K562 (cell line): ENCODE measurements at regions not wholly inside any gene's neighbourhood (a gene's known extent, or its start where the extent isn't known, plus 50 kb on each side); places are given as distances from the start of the nearest gene placed in this dataset.

ENCODE experiments used
- ATAC-seq: fragments of 200-7000 bp; cut with Tn5 transposase; 3 replicates; pipeline ENCODE4 v1.9.1; 2020; ENCODE audit warnings: moderate library complexity
- BruUV-seq: library from RNA; stranded (reverse); fragments of 400-500 nt; replicated peaks from 2 replicates; lab custom pipeline; 2021; lab: Mats Ljungman, UMichigan
- CTCF ChIA-PET: fragments of 300-600 bp; formaldehyde crosslinking; extraction: SDS; loops from one replicate; lab custom pipeline; 2021; ENCODE audit warnings: low intra/inter-chr PET ratio; lab: Yijun Ruan, JAX
- POLR2A ChIA-PET: fragments of 300-600, 350-650 bp; sonication (Branson Sonifier 250); formaldehyde crosslinking; extraction: SDS; loops from one replicate; lab custom pipeline; 2021; ENCODE audit warnings: antibody characterized with exemption, inconsistent platforms; lab: Yijun Ruan, JAX
- DNase-seq, 4 experiments: peaks; one replicate each; pipeline versions ENCODE4 v3.0.0 to v3.0.0-alpha.2; 2011 to 2018; ENCODE audit warnings: low spot score in 3 of 4, mixed read lengths in 3 of 4; ENCODE audit errors: extremely low read depth in 1 of 4
- FAIRE-seq: peaks from 2 replicates; lab custom pipeline; 2011; peaks lifted over from hg19 to GRCh38; lab: Jason Lieb, UNC
- H2AFZ ChIP-seq: 2 replicates; pipeline ENCODE4 v1.6.0; 2011; ENCODE audit warnings: low read depth, low read length, control low read depth, inconsistent platforms
- H3K27ac ChIP-seq: fragments of 200-600 bp; 3 replicates; pipeline ENCODE4 v1.8.0; 2011; ENCODE audit warnings: low read depth, mild to moderate bottlenecking, control low read depth, inconsistent platforms, low read length, moderate library complexity, mixed read lengths; ENCODE audit errors: extremely low read depth
- H3K27me3 ChIP-seq, 2 experiments: fragments of 300-600 bp in 1 of 2; 2 replicates in 1 of 2; 3 replicates in 1 of 2; pipeline versions ENCODE4 v1.6.0 to v1.8.0; 2011; ENCODE audit warnings: inconsistent platforms in 2 of 2, low read length in 2 of 2, mild to moderate bottlenecking in 1 of 2, mixed read lengths in 1 of 2, moderate library complexity in 1 of 2; ENCODE audit not compliant: control insufficient read depth in 2 of 2, insufficient read depth in 2 of 2
- H3K36me3 ChIP-seq: fragments of 300-600 bp; 3 replicates; pipeline ENCODE4 v1.8.0; 2011; ENCODE audit warnings: mild to moderate bottlenecking, low read length, inconsistent platforms; ENCODE audit not compliant: control insufficient read depth, insufficient read depth
- H3K4me1 ChIP-seq, 2 experiments: fragments of 200-600 bp in 1 of 2; replicated peaks in 1 of 2; 2 replicates in 1 of 2; 3 replicates in 1 of 2; pipeline versions ENCODE4 v1.5.1 to v1.8.0; 2011; ENCODE audit warnings: inconsistent platforms in 2 of 2, low read length in 2 of 2, mild to moderate bottlenecking in 1 of 2, mixed read lengths in 1 of 2, moderate library complexity in 1 of 2; ENCODE audit not compliant: control insufficient read depth in 2 of 2, insufficient read depth in 2 of 2
- H3K4me2 ChIP-seq: 2 replicates; pipeline ENCODE4 v1.6.1; 2011; ENCODE audit warnings: low read length, control low read depth, inconsistent platforms, mixed read lengths; ENCODE audit not compliant: insufficient read depth
- H3K4me3 ChIP-seq: fragments of 200-600 bp; sonication (generic), shearing (Covaris generic); 2 replicates; pipeline ENCODE4 v1.5.1; 2016; ENCODE audit warnings: control low read depth, inconsistent platforms
- H3K79me2 ChIP-seq: fragments of 200-600 bp; 3 replicates; pipeline ENCODE4 v1.8.0; 2011; ENCODE audit warnings: low read length, inconsistent platforms; ENCODE audit not compliant: control insufficient read depth, insufficient read depth
- H3K9ac ChIP-seq, 2 experiments: 2 replicates each; pipeline versions ENCODE4 v1.6.0 to v1.6.1; 2011; ENCODE audit warnings: low read depth in 2 of 2, low read length in 2 of 2, control low read depth in 1 of 2, inconsistent platforms in 1 of 2, mild to moderate bottlenecking in 1 of 2, mixed read lengths in 1 of 2; ENCODE audit not compliant: insufficient read depth in 1 of 2
- H3K9me1 ChIP-seq: one replicate; pipeline ENCODE4 v1.6.0; 2011; ENCODE audit warnings: inconsistent platforms, mild to moderate bottlenecking, low read length, moderate library complexity; ENCODE audit not compliant: control insufficient read depth, insufficient read depth
- H3K9me3 ChIP-seq: replicated peaks from 2 replicates; pipeline ENCODE4 v1.5.1; 2011; ENCODE audit warnings: low read depth, low read length, inconsistent platforms; ENCODE audit not compliant: control insufficient read depth, insufficient read depth
- H4K20me1 ChIP-seq: replicated peaks from 2 replicates; pipeline ENCODE4 v1.6.1; 2011; ENCODE audit warnings: low read length, inconsistent platforms, mixed read lengths; ENCODE audit not compliant: control insufficient read depth, insufficient read depth
- ATF3 ChIP-seq, 2 experiments: fragments of 450-650 bp in 1 of 2; sonication (generic) in 1 of 2; formaldehyde crosslinking in 1 of 2; IDR thresholded peaks in 1 of 2; conservative IDR thresholded peaks in 1 of 2; 2 replicates each; pipeline versions ENCODE4 v1.6.1 to v1.8.1; 2016 to 2023; ENCODE audit warnings: mild to moderate bottlenecking in 2 of 2, moderate library complexity in 2 of 2, inconsistent platforms in 1 of 2, missing genetic modification reagents in 1 of 2
- ERF ChIP-seq: fragments of 450-650 bp; formaldehyde crosslinking; IDR thresholded peaks from 2 replicates; pipeline ENCODE4 v1.4.0; 2020; ENCODE audit warnings: mild to moderate bottlenecking, mixed read lengths
- HDAC1 ChIP-seq, 2 experiments: fragments of 450-650 bp; IDR thresholded peaks; 2 replicates each; pipeline ENCODE4 v1.6.1; 2016 to 2017; ENCODE audit warnings: inconsistent platforms in 1 of 2, mild to moderate bottlenecking in 1 of 2, moderate library complexity in 1 of 2
- HDAC6 ChIP-seq: IDR thresholded peaks from 2 replicates; pipeline ENCODE4 v1.6.1; 2012; ENCODE audit warnings: low read depth, mild to moderate bottlenecking, control low read depth, inconsistent platforms, low read length, moderate library complexity
- HIVEP1 ChIP-seq: fragments of 250-450 bp; sonication (Bioruptor Pico); IDR thresholded peaks from 2 replicates; pipeline ENCODE4 v1.4.0; 2020; ENCODE audit warnings: mild to moderate bottlenecking
- HNRNPUL1 ChIP-seq: fragments of 200-400 bp; formaldehyde crosslinking; IDR thresholded peaks from 2 replicates; pipeline ENCODE4 v1.6.1; 2017; ENCODE audit warnings: low read length
- MYNN ChIP-seq, 2 experiments: sonication (generic); formaldehyde crosslinking in 1 of 2; IDR thresholded peaks; 2 replicates each; pipeline versions ENCODE4 v1.5.0 to v1.6.1; 2016 to 2020; ENCODE audit warnings: antibody characterized with exemption in 1 of 2, missing genetic modification reagents in 1 of 2
- NBN ChIP-seq: fragments of 450-650 bp; IDR thresholded peaks from 2 replicates; pipeline ENCODE4 v1.6.1; 2016; ENCODE audit warnings: low read depth, mild to moderate bottlenecking
- NFIX ChIP-seq: fragments of 250-450 bp; sonication (Bioruptor Pico); IDR thresholded peaks from 2 replicates; pipeline ENCODE4 v1.4.0; 2020; ENCODE audit warnings: low read depth, mild to moderate bottlenecking, moderate library complexity
- POLR2B ChIP-seq: fragments of 450-650 bp; IDR thresholded peaks from 2 replicates; pipeline ENCODE4 v1.6.1; 2018; ENCODE audit warnings: low read depth; ENCODE audit not compliant: partially characterized antibody
- SMC3 ChIP-seq: conservative IDR thresholded peaks from 2 replicates; pipeline ENCODE4 v1.6.1; 2011; ENCODE audit warnings: low read depth, low read length, improper control_type of control experiment; ENCODE audit not compliant: insufficient read depth
- SOX6 ChIP-seq: fragments of 450-650 bp; IDR thresholded peaks from 2 replicates; pipeline ENCODE4 v1.6.1; 2014; ENCODE audit warnings: mild to moderate bottlenecking
- ZBTB8A ChIP-seq: fragments of 450-650 bp; IDR thresholded peaks from 2 replicates; pipeline ENCODE4 v1.6.1; 2018; ENCODE audit warnings: mild to moderate bottlenecking, moderate library complexity; ENCODE audit not compliant: partially characterized antibody
- ZNF133 ChIP-seq: fragments of 250-450 bp; sonication (Bioruptor Pico); IDR thresholded peaks from 2 replicates; pipeline ENCODE4 v1.4.0; 2020; ENCODE audit warnings: mild to moderate bottlenecking
- ZNF24 ChIP-seq: fragments of 450-650 bp; IDR thresholded peaks from 2 replicates; pipeline ENCODE4 v1.6.1; 2016
- ZNF398 ChIP-seq: fragments of 250-450 bp; sonication (Bioruptor Pico); IDR thresholded peaks from 2 replicates; pipeline ENCODE4 v1.8.0; 2021; ENCODE audit warnings: moderate library complexity, mild to moderate bottlenecking, inconsistent platforms
- ZNF583 ChIP-seq: fragments of 250-450 bp; sonication (Bioruptor Pico); IDR thresholded peaks from 2 replicates; pipeline ENCODE4 v1.4.0; 2020
- in situ Hi-C: fragments of 300-500 bp; cut with MboI; formaldehyde crosslinking; loops from 4 replicates; pipeline ENCODE4 v1.15.0; 2018; ENCODE audit warnings: inconsistent platforms, mixed read lengths
- intact Hi-C: fragments of 100-400 bp; cut with micrococcal nuclease; formaldehyde crosslinking; loops from 2 replicates; pipeline ENCODE4 v1.14.2; 2022

- Histone ChIP-seq H2AFZ (no peak overlapping the region), H4K20me1 (no peaks in the 10 kb centered on the region), H3K9me3 (no peaks in the 10 kb centered on the region), H3K9me1 (no peaks in the 10 kb centered on the region), H3K4me3 (no peak overlapping the region), H3K36me3 (no peaks in the 10 kb centered on the region), H3K4me1 (no peaks in the 10 kb centered on the region), H3K4me2 (no peak overlapping the region), H3K27me3 (no peaks in the 10 kb centered on the region), H3K27ac (no peak overlapping the region), H3K9ac (no peak overlapping the region), H3K79me2 (no peaks in the 10 kb centered on the region)
- POLR2A ChIA-PET: interaction anchor here (1.5 kb wide), 1 partner anchor 18 kb away, joined by 3 read pairs; no protein-coding TSS in a partner anchor
- no TSS peak for BruUV-seq
- CTCF ChIA-PET: interaction anchor here (0.6 kb wide), 1 partner anchor 18 kb away, joined by 4 read pairs; no protein-coding TSS in a partner anchor
- DNase-seq: no peak
- ATAC-seq: no peak
- in situ Hi-C loops (no loop called here), intact Hi-C loops (no loop called here)
- no peak for FAIRE-seq
- TF ChIP-seq HDAC1 (IDR thresholded peaks at IDR 0.05) (no peak), ZBTB8A (no peak), ERF (no peak), MYNN (IDR thresholded peaks at IDR 0.05) (no peak), MYNN (CRISPR knock-in tag; IDR thresholded peaks at IDR 0.05) (no peak), HNRNPUL1 (no peak), HDAC6 (no peak), ZNF398 (CRISPR knock-in tag) (no peak), ATF3 (IDR thresholded peaks at IDR 0.05) (no peak), ATF3 (CRISPR knock-in tag; conservative IDR thresholded peaks at IDR 0.05) (no peak), ZNF133 (CRISPR knock-in tag) (no peak), POLR2B (no peak), ZNF24 (no peak), SMC3 (no peak), SOX6 (no peak), HIVEP1 (CRISPR knock-in tag) (no peak), NFIX (no peak), ZNF583 (no peak), NBN (no peak)
- TF ChIP-seq, all 486 proteins: peak for 0
Measured at GRCh38 chr18:27467073-27467472, 282.0 kb upstream of the CHST9 start.
